GM21515 (cell line): ENCODE measurements at regions not wholly inside any gene's neighbourhood (a gene's known extent, or its start where the extent isn't known, plus 50 kb on each side); places are given as distances from the start of the nearest gene placed in this dataset.

Experiments
- ATAC-seq: cut with Tn5 transposase; IDR thresholded peaks from one replicate; pipeline ENCODE4 v1.9.1; 2021; ENCODE audit not compliant: unreplicated experiment

DNA sequence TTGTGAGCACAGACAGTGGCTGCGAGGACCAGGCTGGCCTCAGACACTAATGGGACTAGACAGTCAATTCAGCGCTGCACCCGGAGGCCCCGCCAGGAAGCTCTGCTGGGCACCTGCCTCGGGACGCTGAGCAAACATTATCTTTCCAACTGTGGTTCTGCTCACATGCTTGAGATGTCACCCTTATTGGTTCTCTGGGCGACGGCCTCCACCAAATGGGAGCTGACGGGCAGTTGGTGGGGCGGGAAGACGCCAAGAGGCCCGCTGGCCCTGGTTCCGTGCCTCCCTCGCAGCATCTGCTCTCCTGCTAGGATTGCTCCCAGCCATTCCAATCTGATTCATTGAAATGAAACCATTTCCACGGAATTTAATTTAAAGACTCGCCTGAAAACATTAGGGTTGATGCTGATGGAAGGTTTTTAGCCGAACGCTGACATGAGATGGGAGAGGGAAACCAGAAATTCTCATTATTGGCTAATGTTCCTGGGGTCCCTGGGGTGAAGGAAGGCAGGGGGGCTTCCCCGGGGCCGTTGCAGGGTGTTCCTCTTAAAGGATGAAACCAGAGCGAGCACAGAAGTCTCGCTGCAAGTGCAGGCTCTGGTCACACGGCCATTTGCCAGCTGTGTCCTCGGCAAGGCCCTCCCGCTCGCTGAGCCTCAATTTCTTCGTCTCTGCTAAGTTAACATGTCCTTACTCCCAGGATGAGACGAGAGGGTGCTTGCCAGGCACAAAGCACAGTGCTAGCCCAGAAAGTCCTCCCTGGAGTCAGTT is 512.2 kb downstream of the NPHP4 start:
- ATAC-seq, result no peak

- ATAC-seq, result no peak
Measured at GRCh38 chr1:5478961-5479360, 513.3 kb downstream of the NPHP4 start.

GRCh38 chr1:5478156-5478695 is 514.0 kb downstream of the NPHP4 start:
- no peak for ATAC-seq

GRCh38 chr1:5477716-5478115 is 514.5 kb downstream of the NPHP4 start:
- ATAC-seq, result no peak

DNA sequence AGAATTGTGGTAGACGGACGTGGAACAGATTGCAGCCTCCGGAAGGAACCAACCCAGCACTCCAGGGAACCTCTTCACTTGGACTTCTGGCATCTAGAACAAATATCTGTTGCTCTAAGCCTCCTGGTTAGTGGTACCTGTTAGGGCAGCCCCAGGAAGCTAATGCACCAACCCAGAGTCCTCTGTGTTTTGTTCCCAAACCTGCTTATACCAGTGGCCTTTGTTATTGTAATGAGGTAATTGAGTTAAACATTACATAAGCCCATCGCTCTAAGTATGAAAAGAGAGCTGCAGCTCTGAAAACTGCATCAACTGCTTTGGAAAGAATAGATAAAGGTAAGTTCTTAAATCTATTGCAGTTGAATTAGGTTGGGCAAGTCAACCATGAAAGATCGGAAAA is 516.7 kb downstream of the NPHP4 start:
- no peak for ATAC-seq

DNA sequence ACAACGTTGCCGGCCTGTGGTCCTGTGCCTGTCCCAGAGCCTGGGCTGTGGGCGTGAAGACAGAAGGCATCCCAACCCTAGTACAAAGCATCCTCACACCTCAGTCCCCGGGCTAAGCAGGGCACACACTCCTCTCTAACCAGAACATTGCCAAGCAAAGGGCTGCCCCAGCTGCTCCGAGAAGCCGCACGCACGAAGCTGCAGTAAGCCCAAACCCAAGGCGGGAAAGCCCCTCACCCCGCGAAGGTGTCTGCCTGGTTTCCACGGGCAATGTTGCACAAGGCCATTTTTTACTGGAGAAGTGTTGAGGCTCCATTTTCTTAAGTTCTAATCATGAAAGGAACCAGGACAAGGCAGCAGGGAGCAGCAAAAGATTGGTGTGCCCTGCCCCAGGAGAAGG is 519.0 kb downstream of the NPHP4 start:
- no peak for ATAC-seq

GRCh38 chr1:5466487-5466886 is 525.7 kb downstream of the NPHP4 start:
- ATAC-seq, result no peak

DNA sequence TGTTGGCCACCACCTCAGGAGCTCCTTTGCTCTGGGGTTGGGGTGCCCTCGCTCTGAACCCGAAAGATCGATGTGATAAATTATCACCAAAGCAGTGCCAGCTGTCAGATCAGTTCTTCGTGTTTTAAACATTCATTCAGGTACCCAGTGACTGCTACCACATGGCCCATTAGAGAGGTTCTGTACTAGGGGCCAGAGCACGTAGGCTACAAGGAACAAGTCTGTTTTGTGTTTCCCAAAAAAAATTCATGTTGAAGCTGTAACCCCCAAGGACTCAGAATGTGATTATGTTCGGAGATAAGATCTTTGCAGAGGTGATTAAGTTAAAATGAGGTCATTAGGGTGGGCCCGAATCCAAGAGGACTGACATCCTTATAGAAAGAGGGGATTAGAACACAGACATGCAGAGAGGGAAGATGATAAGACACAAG is 526.9 kb downstream of the NPHP4 start:
- no peak for ATAC-seq

DNA sequence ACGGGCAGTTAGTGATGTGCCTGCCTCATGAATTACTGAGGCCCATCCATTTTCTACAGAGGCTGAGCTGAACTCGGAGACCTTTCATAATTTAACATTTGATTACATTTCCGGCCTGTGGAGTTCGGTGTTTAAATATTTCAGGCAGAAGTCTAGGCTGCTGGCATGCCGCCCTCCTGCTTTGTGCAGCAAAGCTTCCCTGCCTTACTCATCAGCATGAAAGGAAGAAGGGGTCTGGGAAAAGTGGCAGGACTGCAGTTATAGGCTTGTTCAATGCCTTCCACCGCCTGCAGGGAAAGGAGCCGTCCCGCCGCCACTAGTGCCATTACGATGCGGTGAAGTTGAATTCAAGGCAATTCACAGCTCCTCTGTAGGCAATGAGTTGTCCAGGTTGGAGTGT is 527.9 kb downstream of the NPHP4 start:
- ATAC-seq, result no peak

- ATAC-seq, result no peak
Measured at GRCh38 chr1:5460974-5461373, 531.3 kb downstream of the NPHP4 start.

DNA sequence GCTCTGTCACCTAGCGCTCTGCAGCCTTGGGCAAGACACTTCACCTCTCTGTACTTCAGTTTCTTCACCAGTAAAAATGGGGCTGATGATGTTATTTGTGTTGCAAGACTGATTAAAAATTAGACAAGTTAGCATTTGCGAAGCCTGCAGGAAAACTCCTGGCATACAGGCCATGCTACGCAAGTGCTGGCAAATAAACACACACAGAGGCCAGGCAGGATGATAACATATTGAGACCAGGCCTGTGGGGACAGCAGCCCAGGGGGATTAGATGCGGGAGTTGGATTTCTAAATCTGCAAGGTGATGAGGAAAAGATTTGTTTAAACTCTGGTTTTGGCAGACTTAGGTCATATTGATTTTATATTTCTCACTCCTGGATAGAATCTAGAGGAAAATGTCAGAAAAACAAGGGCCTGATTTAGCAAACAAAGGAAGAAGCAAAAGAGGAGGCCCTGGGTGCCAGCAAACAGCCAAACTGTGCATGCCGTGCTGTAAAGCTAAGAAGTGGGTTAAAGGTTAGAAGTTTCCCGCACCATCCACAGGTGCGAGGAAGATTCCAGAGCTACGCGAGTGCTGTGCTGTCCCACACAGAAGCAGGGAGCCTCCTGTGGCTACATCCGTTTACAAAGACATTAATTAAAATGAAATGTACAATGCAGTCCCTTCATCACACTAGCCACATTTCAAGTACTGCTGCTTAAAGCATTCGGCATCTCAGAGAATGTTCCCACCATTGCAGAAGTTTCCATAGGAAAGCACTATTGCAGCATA is 532.2 kb downstream of the NPHP4 start:
- no peak for ATAC-seq

DNA sequence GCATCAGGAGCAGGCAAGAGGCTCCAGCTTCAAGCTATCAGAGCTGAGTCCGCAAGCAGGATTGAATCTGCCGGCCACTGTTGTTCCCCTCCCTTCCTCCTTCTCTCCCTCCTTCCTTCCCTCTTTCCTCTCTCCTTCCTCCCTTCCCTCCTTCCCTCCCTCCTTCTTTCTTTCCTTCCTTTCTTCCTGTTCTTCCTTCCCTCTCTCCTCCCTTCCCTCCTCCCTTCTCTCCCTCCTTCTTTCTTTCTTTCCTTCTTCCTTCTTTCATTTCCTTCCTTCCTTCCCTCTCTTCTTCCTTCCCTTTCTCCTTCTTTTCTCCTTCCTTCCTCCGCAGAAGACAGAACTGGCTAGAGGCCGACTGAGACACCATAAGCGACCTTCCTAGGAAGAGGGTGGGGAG is 534.0 kb downstream of the NPHP4 start:
- no peak for ATAC-seq

DNA sequence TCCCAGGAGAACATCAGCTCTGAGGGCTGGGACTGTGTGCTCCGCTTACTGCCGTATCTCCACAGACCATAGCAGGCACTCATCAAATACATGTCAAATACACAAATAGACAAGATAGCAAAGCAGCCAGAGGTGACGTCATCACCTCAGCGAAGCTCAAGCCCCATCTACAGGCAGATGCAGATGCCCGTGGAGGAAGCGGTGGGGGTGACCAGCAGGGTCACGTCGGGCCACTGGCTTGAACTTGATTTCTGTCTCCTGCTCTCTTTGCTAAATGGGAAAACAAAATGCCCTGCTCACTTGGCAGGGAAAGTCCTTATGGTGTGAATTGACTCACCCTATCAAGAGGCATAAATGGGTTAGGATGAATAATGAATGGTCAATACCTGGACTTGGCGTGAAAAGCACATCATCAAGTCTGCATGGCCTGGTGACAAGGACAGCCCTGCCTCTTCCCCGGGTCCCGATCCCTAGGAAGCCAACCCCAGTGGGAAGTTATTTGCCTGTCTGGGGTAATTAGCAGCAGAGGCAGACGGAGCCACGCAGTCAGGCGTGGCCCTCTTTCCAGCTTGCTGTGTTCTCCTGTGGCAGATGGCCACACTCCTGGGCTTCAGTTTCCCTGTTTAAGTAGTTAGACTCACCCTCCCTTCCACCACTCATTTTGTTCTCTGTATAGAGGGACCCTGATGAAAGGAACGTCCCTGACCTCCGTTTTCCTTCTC is 536.0 kb downstream of the NPHP4 start:
- no peak for ATAC-seq

GRCh38 chr1:5455651-5456050 is 536.6 kb downstream of the NPHP4 start:
- no peak for ATAC-seq

- no peak for ATAC-seq
Measured at GRCh38 chr1:5455056-5455455, 537.2 kb downstream of the NPHP4 start.

- ATAC-seq, result no peak
Measured at GRCh38 chr1:5453347-5453746, 538.9 kb downstream of the NPHP4 start.

GRCh38 chr1:5451671-5452070 is 540.6 kb downstream of the NPHP4 start:
- no peak for ATAC-seq

DNA sequence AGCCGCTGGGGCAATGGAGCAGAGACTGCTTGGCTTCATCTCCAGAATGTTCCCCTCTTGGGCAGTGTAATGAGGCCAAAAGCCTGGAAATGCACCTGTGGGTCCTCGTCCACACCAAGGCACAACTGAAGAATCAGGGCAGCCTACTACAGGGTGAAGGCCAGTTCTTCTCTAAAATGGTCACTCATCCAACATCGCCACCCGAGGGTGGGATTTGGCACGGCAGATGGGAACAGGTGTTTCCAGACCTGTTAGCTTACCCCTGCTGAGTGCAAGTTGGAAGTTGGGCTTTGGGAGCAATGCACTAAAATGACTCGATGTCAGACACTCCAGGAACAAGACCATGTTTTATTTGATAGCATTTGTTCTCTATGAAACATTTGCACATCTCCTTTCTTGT is 543.7 kb downstream of the NPHP4 start:
- no peak for ATAC-seq

GRCh38 chr1:5447503-5447960 is 544.7 kb downstream of the NPHP4 start:
- no peak for ATAC-seq

DNA sequence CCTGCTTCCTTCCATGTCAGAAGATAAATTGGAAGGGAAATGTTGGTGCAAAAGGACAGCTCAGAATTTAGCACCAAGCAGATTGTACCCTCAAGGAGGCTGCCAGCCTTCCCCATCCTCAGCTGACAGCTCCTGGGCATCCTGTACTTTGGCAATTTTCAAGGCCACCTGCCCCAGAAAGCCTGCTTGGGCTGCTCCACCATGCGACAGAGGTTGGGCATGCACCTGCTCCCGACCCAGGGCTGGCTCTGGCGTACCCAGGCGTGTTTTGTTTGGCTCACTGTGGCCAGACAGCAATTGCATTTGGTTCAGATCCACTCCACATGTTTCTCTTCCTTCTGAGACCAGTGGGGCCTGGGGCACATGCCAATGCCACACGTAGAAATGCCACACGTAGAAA is 547.8 kb downstream of the NPHP4 start:
- no peak for ATAC-seq

DNA sequence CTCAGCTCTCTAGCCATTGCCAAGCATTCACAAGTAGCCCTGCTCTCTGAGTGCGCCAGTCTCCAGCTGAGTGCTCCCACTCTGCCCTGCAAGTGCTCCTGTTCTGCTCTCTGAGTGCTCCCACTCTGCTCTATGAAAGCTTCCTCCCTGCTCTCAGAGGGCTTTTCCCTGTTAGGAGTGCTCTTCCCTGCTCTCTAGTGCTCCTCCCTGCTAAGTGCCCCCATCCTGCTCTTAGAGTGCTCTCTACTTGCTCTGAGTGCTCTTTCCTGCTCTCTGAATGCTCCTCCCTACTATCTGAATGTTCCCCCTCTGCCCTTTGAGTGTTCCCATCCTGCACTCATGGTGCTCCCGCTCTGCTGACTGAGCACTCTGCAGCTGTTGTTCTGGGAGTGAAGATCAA is 555.4 kb downstream of the NPHP4 start:
- ATAC-seq, result no peak
